ENCODE measurements at regions not wholly inside any gene's neighbourhood (a gene's known extent, or its start where the extent isn't known, plus 50 kb on each side); places are given as distances from the start of the nearest gene placed in this dataset.

DNA sequence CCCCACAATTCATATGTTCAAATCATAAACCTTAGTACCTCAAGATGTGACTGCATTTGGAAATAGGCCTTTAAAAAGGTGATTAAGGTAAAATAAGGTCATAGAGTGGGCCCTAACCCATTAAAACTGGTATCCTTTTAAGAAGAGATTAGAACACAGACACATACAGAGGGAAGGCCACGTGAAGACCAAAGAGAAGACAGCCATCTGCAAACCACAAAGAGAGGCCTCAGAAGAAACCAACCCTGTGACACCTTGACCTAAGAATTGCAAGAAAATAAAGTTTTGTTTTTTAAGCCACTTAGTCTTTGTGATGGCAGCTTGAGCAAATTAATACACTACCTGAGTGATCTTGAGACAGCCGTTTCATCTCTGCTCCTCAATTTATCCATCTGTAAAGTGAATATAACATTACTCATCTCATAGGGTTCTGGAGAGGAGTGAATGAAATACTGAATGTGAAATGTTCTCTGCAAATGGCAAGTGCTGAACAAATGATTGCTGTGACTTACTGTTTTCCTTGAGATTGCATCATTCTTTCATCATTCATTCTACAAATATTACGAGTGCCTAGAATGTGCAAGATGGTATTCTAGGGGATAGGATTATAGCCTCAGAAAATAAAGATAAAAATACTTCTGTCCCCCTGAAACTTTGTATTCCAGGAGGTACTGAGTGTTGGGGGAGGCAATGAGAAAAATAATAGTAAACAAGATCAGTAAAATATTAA is 222.0 kb upstream of the CDH13 start:
- DNase-seq, result no peak

DNA sequence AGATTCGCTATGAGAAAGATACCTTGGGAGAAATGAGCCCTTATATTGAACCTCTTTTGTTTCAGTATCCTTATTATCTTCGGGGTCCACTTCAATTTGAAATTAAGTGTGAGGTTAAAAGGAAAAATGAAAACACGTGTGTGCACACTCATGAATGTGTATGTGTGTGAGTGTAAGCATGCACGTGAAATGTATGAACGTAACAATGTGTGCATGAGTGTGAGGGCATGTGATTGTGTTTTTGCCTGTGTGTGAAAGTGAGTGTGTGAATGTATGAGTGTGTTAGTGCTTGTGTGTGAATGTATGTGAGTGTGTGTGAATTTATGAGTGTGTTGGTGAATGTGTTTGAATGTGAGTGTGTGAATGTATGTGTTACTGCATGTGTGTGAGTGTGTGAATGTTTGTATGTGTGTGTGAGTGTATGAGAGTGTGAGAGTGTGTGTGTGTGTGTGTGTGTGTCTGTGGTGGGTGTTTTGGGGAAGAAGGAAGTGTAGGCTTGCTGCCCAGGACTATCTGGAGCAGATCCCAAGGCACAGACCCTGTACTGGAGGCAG is 224.0 kb upstream of the CDH13 start:
- DNase-seq, result no peak

DNA sequence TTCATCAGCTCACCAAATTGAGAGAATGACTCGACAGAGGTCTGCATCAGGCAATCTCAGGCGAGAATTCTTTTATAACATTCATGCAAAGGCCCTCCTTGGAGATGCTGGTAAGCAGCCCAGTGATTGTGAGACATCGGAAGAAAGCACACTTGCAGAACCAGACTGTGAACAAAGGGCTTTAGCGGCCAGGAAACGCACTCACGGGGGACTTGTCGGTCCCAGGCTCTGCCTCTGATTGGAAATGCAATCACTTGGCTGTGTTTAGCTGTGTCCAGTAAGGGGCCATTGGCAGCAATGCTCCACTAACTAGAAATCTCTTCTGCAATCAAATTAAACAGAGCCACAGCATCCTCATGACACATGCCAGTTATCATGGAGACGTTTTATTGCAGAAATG is 226.7 kb upstream of the CDH13 start:
- no peak for DNase-seq

DNA sequence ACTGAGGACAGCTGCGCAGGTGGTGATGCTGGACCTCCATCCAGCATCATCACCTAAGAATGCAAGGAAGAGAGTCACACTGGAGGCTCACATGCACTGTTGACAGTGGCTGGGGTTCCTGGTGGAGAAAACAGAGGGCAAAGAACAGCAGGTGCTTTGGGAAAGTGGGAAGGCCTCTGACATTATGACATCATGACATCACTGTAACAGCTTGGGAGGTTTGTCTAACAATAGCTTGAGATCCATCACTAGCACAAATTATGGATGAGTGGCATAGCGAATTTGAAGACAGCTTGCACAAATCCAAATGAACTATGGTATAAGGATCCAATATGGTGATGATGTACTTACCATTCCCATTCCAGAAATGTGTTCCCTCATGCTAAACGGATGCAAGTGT is 226.5 kb upstream of the MPHOSPH6 start:
- DNase-seq, result no peak

DNA sequence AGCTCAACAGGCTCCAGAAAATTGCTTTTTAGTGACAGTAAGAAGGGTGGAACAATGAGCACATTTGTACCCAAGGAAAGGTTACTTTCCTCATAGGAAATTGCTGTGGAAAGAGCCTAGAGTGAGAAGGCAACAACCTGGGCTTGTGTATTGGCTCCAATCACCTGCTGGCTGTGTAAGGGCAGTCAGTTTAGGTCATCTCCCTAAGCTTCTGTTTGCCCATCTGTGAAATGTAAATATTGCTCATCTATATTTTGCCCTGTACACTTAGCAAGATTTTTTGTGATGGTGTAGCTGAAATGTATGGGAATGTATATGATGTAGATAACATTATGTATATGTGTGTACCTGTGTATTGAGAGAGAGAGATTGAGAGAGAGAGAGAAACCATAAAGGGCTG is 225.2 kb upstream of the MPHOSPH6 start:
- no peak for DNase-seq

DNA sequence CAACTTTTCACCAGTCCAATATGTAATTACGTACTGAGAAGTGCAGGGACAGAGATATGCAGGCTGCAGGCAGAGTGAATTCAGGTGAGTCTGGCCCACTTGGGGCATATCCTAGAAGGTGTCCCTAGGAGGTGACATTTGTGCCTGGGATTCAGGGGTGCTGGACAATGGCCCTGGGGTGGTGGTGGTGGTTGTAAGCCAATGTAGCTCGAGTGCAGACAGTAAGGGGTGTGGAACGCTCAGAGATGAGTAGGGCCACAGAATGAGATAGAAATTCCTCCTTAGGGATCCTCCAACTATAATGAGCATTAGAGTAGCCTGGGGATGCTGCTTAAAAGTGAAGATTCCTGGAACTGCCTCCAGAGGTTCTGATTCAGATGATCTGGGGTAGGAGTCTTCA is 221.7 kb upstream of the MPHOSPH6 start:
- no peak for DNase-seq

DNA sequence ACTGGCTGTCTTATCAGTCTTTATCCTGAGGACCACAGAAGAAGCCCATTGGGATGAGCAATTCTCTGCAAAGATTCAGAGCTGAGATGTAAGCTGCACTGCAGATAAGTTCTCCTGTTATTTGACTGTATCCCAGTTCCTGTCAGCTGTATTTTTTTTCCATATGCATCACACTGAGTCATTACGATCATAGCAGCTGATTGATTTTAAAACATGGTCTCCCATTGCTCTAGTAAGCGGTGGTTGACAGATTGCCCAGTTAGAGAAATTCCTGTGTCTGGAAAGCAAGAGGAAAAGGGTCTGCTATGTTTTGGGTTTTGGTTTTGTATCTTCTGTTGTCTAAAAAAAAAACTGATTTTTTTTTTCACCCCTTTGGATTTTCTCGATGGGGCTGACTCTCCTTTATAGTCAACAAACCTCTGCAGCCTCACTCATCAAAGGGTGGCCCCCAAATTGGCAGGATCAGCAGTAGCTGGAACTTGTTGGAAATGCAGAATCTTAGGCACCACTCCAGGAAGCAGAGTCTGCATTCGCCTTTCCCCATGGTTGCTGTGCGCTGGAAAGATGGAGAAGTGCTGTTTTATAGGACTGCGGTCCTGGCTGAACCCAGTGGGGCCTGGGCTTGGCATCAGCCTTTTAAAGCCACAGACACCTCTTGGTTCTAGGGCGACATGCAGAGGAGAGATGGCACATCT is 220.1 kb upstream of the MPHOSPH6 start:
- no peak for DNase-seq

DNA sequence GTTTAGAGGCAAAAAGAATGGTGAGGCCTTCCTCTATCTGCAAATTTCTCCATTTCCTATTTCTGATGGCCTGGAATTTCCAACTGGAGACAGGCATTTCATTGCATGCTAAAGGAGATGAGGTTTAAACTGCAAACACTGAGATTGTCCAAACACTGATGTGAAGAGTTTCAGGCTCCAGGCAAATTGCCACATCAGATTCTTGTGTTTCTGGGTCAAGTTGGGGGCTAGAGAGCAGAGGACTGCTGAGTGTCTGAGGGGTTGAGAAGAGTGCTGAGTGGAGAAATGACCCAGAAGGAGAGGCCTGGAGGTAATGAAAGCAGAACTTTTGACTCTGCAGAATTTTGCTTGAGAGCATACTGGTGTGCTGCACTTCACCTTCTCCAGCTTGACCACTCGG is 216.7 kb upstream of the MPHOSPH6 start:
- DNase-seq, result no peak

DNA sequence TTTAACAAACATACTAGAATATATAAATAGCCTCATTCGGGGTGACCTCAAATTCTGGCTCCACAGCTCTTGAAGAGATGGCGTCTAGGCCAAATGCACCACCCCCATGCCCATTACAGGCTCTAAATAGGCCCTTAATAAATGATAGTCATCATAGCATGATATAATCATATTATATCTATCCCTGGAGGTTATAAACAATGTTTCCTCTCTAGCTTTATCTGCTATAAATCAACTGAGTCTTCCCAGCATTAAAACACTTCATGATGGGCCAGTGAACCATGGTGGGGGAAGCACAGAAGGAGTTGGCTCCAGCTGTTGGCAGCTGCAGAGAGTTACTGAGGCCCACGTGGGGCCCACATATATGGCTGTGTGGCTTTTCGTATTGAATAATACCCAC is 214.9 kb upstream of the MPHOSPH6 start:
- no peak for DNase-seq

DNA sequence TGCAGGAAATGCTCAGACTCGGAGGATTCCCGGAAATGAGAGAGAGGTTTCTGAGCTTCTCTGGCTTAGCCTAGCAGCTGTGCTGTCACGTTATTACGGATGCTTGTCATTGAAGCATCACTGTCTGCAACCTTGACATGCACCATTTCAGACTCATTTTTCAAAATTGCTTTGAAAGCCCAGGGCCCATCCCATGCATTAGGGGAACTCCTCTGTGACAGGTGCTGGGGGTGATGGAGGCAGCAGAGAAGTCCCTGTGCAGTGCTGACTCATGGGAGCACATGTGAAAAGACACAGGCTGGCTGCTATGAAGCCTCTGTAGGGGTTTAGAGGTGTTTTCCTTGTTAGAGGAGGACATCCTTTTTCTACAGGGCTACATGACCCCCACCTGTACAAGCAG is 214.0 kb upstream of the MPHOSPH6 start:
- no peak for DNase-seq

DNA sequence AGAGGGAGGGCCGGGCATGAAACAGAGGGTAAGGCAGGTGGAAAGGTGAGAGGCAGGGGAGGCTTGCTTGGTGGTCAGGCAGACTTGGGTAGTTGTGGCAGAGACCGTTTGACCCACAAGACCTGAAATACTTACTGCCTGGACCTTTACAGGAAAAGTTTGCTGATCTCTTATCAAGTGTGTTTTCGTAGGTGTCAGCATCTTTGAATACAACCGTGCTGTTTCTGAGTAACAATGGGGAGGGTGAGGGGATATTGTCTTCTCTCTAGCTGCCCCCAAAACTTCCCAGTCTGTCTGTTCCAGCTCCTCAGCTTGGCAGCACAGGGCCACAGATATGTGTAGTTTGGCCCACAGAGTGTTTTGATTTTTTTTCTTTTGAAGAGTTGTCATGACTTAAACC is 212.5 kb upstream of the MPHOSPH6 start:
- DNase-seq, result no peak

DNA sequence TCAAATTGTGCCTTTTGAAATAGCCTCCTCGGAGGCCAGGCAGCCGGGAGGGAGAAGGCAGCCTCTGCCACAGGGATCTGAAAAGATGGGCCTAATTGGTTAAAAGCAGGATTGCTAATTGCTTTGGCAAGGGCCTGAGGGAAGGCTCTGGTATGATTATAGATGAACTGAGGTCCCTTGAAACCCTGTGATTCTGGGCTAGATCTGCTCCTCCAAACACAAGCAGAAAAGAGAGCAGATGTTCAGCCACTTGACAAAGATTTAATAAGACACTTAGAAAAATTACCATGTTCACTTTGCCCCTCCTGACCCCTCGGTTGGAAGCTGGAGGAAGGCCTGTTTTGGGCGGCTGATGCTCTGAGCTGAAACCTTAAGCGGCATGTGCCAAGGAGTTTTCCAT is 209.5 kb upstream of the MPHOSPH6 start:
- DNase-seq, result no peak

DNA sequence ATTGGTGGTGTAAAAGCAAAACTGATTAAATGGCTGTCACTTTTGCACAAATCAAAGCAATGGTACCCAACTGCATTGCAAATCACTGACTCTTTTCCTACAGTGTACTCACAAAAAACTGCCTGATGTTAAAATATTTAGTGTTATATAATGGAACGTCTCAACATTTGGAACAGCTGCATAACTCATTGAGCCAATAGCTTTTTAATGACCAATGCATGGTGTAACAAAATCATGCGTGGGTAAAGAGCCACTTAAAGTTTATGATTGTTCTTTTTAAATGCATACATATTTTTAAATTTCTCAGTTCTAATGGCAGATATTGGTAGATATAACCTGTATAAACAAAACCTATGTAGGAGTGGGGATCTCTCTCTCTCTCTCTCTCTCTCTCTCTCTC is 204.0 kb upstream of the MPHOSPH6 start:
- no peak for DNase-seq

DNA sequence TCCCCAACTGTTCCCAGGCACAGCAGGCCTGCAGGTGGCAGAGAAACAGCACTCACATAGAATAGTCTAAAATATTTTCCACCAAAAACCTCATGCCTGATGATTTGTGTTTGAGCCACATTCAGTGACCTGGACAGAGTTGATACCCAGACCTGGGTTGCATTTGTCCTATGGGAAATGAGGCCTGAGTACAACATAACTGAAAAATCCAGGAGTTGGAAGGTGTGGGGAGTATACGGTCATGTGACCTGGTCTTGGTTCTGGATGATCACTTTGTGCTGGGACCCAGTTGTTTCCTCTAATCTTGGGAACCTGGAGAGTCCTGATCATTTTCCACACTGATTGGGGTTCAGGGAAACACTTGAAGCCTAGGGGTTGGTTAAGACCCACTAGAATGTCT is 200.3 kb upstream of the MPHOSPH6 start:
- no peak for DNase-seq

DNA sequence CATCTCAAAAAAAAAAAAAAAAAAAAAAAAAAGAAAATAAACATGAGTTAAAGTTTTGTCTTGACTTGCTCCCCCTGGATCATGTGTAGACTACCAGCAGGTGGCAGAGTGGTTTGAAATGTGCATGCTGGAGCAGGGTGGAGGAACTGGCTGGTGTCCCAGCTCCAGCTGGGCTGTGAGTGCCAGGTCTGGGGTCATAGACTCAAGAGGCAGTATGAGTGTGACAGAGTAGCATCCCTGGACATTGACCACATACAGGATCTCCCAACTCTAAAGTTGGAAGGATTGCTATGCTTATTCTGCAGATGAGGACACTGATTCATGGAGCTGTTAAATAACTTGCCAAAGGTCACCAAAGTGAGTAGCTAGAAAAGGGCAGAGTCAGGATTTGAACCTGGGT is 198.0 kb upstream of the MPHOSPH6 start:
- no peak for DNase-seq

DNA sequence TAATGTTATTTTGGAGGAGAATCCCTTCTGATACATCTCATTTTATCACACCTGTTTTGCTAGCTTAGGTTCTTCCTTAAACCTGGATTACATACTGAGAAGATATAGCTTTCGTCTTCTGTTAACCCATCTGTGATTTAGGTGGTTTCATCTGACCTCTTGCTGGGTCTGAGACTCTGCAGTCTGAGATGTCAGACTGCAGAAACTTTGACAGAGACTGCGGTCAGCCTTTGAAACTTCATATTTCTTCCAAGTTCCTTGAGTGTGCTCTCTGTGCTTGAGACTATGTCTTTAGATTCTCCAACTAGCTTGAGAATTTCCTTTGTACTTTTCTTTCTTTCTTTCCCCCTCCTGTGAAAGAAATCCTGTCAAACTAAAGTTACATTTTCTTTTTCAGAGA is 196.4 kb upstream of the MPHOSPH6 start:
- DNase-seq, result no peak

DNA sequence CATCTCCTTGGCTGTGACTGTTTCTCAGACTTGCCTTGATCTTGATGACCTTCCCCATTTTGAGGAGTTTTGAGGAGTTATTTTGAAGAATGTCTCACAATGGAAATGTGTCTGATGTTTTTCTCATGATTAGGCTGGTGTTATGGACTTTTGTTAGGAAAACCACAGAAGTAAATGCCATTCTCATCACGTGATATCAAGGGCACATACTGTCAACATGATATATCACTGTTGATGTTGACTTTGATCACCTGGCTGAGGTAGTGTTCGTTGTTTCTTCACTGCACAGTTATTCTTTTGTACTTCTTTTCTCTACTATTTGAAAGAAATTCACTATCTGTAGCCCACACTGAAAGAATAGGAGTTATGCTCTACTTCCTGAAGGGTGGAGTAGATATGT is 194.7 kb upstream of the MPHOSPH6 start:
- DNase-seq, result no peak

DNA sequence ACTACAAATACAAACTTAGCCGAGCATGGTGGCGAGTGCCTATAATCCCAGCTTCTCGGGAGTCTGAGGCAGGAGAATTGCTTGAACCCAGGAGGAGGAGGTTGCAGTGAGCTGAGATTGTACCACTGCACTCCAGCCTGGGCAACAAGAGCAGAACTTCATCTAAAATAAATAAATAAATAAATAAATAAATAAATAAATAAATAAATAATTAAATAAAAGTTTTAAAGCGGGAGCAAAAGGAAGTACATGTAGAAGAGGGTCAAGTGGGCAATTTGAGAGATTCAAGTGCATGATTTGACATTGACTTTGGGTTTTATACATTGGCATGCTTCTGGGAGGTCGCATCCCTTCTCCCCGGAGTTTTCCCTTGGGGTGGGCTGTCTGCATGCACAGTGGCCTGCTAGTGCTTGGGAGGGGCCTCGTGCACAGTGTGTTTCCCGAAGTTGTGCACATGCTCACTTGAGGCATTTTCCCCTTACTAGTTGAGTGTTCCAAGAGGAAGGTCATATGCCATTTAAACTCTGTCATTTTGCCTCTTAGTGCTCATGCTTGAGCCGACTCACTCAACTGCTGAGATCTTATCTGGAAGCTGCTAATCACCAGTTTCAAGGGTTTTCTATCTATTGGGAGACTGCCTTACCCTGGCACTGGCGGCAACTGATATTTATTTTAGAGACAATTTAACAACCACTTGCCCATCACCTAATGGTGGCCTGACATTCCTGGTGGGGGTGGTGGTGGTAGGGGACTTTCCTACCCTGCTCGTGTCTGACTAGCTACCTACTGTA is 193.2 kb upstream of the MPHOSPH6 start:
- no peak for DNase-seq

DNA sequence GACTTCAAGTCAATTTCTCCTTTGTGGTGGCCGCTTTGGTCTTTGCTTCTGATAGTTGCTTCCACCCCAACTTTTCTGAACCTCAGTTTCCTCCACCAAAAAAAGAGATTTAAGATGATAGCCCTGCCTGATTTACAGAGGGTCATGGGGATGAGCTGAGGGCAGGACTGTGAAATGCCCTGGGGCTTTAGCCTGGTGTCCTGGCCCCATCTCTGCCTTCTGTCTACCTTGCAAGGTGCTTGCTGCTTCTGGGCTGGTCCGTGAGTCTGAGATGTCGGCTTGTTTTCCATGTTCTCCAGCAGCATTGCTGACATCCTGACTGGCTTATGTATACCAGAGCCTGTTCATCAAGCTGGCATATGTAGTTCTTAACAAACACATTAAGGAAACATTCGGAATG is 191.9 kb upstream of the MPHOSPH6 start:
- DNase-seq, result no peak

DNA sequence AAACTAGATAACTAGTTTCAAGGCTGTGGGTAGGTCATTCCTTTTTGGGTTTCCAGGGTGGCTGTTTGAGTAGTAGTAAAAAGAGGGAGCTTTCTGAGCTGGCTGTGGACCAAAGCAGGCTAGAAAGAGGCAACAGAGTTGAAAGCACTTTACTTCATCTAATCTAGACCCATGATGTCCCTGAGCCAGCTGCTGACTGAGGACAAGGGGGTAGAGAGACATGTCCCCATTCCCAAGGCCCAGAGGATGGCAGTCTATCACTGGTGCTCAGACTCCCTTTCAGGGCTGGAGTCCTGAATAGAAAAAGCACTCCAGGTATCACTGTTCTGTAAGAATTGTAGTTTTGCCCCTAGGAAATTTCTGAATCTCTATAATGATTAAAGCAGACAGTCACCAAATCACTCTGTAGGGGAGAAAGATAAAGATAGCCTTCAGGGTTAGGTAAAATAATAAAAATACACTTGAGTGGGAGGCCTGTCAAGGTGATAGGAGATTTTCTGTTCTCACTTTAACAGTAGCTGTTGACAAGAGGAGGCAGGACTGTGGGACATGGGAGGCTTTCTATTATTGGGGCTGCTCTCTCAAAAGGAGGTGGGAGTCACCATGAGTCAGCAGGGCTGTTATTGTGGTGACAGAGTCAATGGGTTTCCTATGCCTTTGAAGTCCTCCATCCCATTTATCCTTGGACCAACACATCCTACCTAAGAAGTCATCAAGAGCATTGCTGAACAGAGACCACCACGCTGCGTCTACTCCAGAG is 190.2 kb upstream of the MPHOSPH6 start:
- DNase-seq, result no peak

DNA sequence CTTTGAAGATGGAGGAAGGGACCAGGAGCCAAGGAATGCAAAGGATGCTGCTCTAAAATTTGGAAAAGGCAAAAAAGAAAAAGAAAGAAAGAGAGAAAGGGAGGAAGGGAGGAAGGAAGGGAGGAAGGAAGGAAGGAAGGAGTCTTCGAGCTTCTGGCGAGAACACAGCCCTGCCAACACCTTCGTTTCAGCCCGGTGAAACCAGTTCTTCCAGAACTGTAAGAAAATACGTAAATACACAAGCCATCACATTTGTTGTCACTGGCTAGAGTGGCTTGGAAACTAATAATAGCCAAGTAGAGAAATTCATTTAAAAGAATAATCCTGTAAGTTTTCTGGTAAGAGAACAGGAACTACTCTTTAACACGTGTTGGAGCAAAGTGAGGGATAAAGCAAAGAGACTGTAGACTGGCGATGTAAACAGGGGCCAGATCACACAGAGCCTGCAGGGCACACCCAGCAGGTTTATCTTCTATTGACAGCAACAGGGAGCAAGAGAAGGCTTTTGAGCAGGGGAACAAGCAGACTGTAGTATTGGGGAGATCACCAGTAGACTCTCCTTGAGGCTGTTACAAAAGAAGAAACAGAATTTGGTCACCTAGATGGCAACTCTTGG is 188.7 kb upstream of the MPHOSPH6 start:
- DNase-seq, result no peak

DNA sequence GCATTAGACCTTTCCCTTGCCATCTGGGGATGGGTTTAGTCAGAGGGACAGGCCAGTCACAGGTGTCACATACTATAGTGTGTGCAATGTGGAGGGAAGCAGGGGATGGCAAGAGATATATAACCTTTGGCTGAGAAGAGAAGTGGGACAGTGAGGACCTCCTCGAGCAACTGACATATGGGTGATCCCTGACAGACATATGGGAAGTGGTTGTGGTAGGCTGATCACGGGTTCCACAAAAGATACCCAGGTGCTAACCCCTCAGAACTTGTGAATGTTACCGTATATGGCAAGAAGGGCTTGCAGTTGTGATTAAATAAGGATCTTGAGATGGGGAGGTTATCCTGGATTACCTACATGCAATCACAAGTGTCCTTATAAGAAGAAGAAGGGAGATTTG is 188.1 kb upstream of the MPHOSPH6 start:
- DNase-seq, result no peak

DNA sequence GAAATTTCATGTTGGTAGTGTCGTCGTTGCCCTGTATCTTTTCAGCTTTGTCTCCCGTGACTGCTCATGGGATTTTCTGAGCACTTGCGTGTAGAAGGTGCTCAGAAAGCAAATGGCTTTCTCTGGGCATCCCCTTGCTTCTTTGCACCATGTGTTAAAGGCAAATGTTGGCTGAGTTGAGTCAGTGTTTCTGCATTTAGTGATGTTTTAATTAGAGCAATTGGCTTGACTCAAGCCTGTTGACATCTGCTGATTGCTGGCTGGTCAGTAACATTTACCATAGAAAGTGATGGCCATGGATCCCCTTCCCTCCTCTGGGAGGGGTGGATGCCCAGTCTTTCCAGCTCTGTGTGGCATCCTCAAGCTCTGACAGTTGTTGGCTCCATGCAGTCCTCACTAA is 187.2 kb upstream of the MPHOSPH6 start:
- DNase-seq, result no peak

Measured in DMS153 (cell line).